ENCODE measurements at regions not wholly inside any gene's neighbourhood (a gene's known extent, or its start where the extent isn't known, plus 50 kb on each side); places are given as distances from the start of the nearest gene placed in this dataset.

DNA sequence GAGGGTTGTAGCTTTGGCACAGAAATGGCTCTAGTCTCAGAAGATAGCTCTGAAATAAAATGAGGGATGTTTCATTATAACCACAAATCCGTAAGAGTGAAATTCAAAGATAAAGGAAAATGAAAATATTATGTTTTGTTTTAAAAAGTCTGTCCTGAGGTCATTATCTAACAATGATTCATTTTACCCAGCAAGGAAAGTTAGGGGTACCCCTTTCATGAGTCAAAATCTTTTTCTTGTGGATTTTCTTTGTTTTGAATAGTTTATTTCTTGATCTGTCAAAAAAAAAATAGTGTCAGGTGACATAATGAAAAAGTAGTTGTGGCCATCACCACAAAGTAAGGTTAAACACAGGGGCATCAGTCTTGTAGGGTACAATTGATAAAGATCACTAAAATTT, 59.7 kb upstream of the MYB start:
- TF ChIP-seq, protein P1, sequence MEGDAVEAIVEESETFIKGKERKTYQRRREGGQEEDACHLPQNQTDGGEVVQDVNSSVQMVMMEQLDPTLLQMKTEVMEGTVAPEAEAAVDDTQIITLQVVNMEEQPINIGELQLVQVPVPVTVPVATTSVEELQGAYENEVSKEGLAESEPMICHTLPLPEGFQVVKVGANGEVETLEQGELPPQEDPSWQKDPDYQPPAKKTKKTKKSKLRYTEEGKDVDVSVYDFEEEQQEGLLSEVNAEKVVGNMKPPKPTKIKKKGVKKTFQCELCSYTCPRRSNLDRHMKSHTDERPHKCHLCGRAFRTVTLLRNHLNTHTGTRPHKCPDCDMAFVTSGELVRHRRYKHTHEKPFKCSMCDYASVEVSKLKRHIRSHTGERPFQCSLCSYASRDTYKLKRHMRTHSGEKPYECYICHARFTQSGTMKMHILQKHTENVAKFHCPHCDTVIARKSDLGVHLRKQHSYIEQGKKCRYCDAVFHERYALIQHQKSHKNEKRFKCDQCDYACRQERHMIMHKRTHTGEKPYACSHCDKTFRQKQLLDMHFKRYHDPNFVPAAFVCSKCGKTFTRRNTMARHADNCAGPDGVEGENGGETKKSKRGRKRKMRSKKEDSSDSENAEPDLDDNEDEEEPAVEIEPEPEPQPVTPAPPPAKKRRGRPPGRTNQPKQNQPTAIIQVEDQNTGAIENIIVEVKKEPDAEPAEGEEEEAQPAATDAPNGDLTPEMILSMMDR (IDR thresholded peaks at IDR 0.05), result no peak
- no peak for TF ChIP-seq POLR2A (IDR thresholded peaks at IDR 0.05)
- H3K9me3 ChIP-seq, result no peaks in the 10 kb centered on the region
- 68 to 75% (median 73%) methylated on average over 1 of the region's 1 CpG for WGBS, 4 donors
- no peak overlapping the region for H3K27ac ChIP-seq
- H3K4me3 ChIP-seq, result no peak overlapping the region
- intact Hi-C loops (cut with DNase I), result no loop called here
- DNase-seq (no peak), ATAC-seq (no peak)
- H3K4me1 ChIP-seq, result peaks cover 0 to 1% (median 0%) of the 10 kb centered on the region in 12 donors
- peaks cover 0 to 4% (median 0%) of the 10 kb centered on the region in 9 donors for H3K27me3 ChIP-seq
- H3K36me3 ChIP-seq, result no peaks in the 10 kb centered on the region

DNA sequence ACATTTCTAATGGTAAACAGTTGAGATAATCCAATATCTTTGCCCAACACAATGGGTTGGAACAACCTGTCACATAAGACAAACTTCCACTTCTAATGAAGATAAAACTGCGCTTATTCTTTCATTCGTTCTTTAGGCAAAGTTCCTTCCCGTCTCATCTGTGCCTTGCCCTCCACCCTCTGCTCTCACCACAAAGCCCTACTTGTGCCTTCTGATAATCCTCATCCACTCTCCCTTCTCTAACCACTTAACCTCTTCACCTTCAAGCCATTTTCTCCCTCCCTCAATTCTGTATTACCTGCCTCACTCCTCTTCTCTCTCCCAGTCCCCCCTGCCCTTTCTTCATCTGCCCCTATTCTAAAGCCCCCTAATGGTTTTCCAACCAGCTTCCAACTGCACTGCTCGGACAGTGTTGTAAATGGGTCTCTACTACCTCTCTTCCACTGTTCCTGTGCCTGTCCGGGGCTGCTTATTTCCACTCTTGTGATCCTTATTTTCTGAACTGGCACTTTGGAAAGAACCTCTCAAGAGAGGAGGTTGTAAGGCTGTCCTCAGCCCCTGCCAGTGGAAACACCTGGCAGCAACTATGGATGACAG, 62.9 kb upstream of the MYB start:
- DNase-seq (no peak), ATAC-seq (no peak)
- no peak overlapping the region for H3K27ac ChIP-seq
- peaks cover 0 to 10% (median 0%) of the 10 kb centered on the region in 12 donors for H3K4me1 ChIP-seq
- 80 to 89% (median 83%) methylated on average over 5 of the region's 5 CpGs for WGBS, 4 donors
- intact Hi-C loops (cut with DNase I), result no loop called here
- H3K9me3 ChIP-seq, result no peaks in the 10 kb centered on the region
- H3K36me3 ChIP-seq, result no peaks in the 10 kb centered on the region
- H3K27me3 ChIP-seq, result peaks cover 0 to 4% (median 0%) of the 10 kb centered on the region in 9 donors
- no peak overlapping the region for H3K4me3 ChIP-seq
- TF ChIP-seq, protein P1 (IDR thresholded peaks at IDR 0.05), result no peak
- TF ChIP-seq POLR2A (IDR thresholded peaks at IDR 0.05), result no peak

DNA sequence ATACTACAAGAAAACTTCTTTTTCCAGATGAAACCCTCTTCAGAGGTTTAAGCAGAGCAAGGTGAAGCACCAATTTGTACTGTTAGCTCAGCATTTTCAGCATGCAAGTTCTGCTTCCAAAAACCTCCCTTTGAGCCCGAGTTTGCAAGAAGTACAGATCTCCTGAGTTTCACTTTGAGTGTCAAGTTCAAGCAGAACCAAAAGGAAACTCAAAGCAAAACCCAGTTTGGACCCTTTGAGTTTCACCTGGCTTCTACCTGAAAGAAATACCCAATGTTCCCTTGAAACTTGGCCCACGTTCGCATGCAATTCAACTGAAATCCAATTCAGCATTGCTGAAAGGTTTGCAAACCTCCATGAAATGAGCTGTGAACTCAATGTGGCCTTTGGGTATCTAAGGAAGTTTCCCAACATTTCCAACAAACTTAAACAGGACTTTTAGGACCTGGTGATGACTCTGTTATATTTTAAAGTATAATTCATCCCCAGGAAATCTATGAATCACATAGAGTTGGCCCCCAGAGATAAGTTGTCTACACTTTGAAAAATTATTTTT, 62.9 kb upstream of the HBS1L start:
- 77 to 83% (median 78%) methylated on average over 3 of the region's 3 CpGs for WGBS, 4 donors
- ATAC-seq (no peak), DNase-seq (no peak)
- intact Hi-C loops (cut with DNase I), result no loop called here
- peaks cover 0 to 4% (median 0%) of the 10 kb centered on the region in 9 donors for H3K27me3 ChIP-seq
- H3K4me3 ChIP-seq, result no peak overlapping the region
- H3K27ac ChIP-seq, result no peak overlapping the region
- peaks cover 0 to 3% (median 0%) of the 10 kb centered on the region in 12 donors for H3K9me3 ChIP-seq
- no peaks in the 10 kb centered on the region for H3K36me3 ChIP-seq
- TF ChIP-seq, protein P1 (IDR thresholded peaks at IDR 0.05), result no peak
- no peak for TF ChIP-seq POLR2A (IDR thresholded peaks at IDR 0.05)
- H3K4me1 ChIP-seq, result peaks cover 0 to 10% (median 0%) of the 10 kb centered on the region in 12 donors

DNA sequence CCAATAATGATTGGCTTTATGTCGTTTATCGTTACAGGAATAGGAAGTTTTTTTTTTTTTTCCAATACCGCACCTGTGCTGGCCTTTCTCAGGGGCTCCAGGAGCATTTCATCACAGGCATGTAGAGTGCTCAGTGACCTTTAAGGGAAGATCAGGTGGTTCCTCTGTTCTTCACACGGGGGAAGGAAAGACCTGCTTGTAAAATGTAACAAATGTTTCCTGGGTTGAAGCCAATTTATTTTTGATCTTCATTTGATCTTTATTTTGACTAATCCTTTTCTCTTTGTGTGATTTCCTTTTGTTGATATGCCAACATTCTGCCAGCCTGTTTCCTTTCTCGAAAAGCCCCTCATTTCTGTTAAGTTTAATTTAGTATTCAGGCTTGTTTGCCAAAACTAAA, 61.9 kb upstream of the HBS1L start:
- no peak for TF ChIP-seq POLR2A (IDR thresholded peaks at IDR 0.05)
- TF ChIP-seq, protein P1 (IDR thresholded peaks at IDR 0.05), result no peak
- ATAC-seq (no peak), DNase-seq (no peak)
- Histone ChIP-seq H3K9me3 (peaks cover 0 to 3% (median 0%) of the 10 kb centered on the region in 12 donors), H3K27me3 (peaks cover 0 to 4% (median 0%) of the 10 kb centered on the region in 9 donors), H3K4me3 (no peak overlapping the region), H3K27ac (no peak overlapping the region), H3K36me3 (no peaks in the 10 kb centered on the region), H3K4me1 (peaks cover 0 to 10% (median 0%) of the 10 kb centered on the region in 12 donors)
- intact Hi-C loops (cut with DNase I), result no loop called here
- WGBS, 4 donors, result 56 to 63% (median 60%) methylated on average over 5 of the region's 5 CpGs
